ENCODE measurements at regions not wholly inside any gene's neighbourhood (a gene's known extent, or its start where the extent isn't known, plus 50 kb on each side); places are given as distances from the start of the nearest gene placed in this dataset.

GRCh38 chr17:31753011-31753410 lies 106.0 kb downstream of the COPRS start:
- H3K36me3 ChIP-seq, result no peaks in the 10 kb centered on the region
- TF ChIP-seq CTCF (IDR thresholded peaks at IDR 0.05), result no peak
- no peak overlapping the region for H3K4me3 ChIP-seq
- no peaks in the 10 kb centered on the region for H3K9me3 ChIP-seq
- H3K27me3 ChIP-seq, result no peaks in the 10 kb centered on the region
- DNase-seq (ENCODE audit: low spot score), result no peak
- no peaks in the 10 kb centered on the region for H3K4me1 ChIP-seq
- no peak overlapping the region for H3K27ac ChIP-seq

- TF ChIP-seq CTCF (IDR thresholded peaks at IDR 0.05), result no peak
- Histone ChIP-seq H3K4me3 (no peak overlapping the region), H3K36me3 (no peaks in the 10 kb centered on the region), H3K27ac (no peak overlapping the region), H3K27me3 (no peaks in the 10 kb centered on the region), H3K9me3 (no peaks in the 10 kb centered on the region), H3K4me1 (no peaks in the 10 kb centered on the region)
- DNase-seq (ENCODE audit: low spot score), result no peak
Observed at GRCh38 chr17:31752584-31752983, 106.5 kb downstream of the COPRS start.

- TF ChIP-seq CTCF (IDR thresholded peaks at IDR 0.05), result no peak
- no peak overlapping the region for H3K4me3 ChIP-seq
- DNase-seq (ENCODE audit: low spot score), result no peak
- H3K4me1 ChIP-seq, result peaks cover 0 to 7% of the 10 kb centered on the region in 2 donors
- no peaks in the 10 kb centered on the region for H3K36me3 ChIP-seq
- no peaks in the 10 kb centered on the region for H3K9me3 ChIP-seq
- no peaks in the 10 kb centered on the region for H3K27me3 ChIP-seq
- H3K27ac ChIP-seq, result no peak overlapping the region
Observed at GRCh38 chr17:31750578-31750977, 108.5 kb downstream of the COPRS start.

- Histone ChIP-seq H3K36me3 (no peaks in the 10 kb centered on the region), H3K27me3 (no peaks in the 10 kb centered on the region), H3K4me3 (no peak overlapping the region), H3K4me1 (peaks cover 0 to 20% of the 10 kb centered on the region in 2 donors), H3K9me3 (no peaks in the 10 kb centered on the region), H3K27ac (no peak overlapping the region)
- no peak for TF ChIP-seq CTCF (IDR thresholded peaks at IDR 0.05)
- DNase-seq (ENCODE audit: low spot score), result no peak
Observed at GRCh38 chr17:31748881-31749280, 110.2 kb downstream of the COPRS start.

- DNase-seq (ENCODE audit: low spot score), result no peak
- no peaks in the 10 kb centered on the region for H3K9me3 ChIP-seq
- no peak for TF ChIP-seq CTCF (IDR thresholded peaks at IDR 0.05)
- no peak overlapping the region for H3K27ac ChIP-seq
- H3K36me3 ChIP-seq, result no peaks in the 10 kb centered on the region
- peaks cover 0 to 30% of the 10 kb centered on the region in 2 donors for H3K4me1 ChIP-seq
- no peak overlapping the region for H3K4me3 ChIP-seq
- H3K27me3 ChIP-seq, result no peaks in the 10 kb centered on the region
Observed at GRCh38 chr17:31746884-31747495, 112.1 kb downstream of the COPRS start.

GRCh38 chr17:31745964-31746600 lies 113.0 kb downstream of the COPRS start:
- no peak for TF ChIP-seq CTCF (IDR thresholded peaks at IDR 0.05)
- H3K9me3 ChIP-seq, result no peaks in the 10 kb centered on the region
- H3K27me3 ChIP-seq, result no peaks in the 10 kb centered on the region
- peaks cover 0 to 31% of the 10 kb centered on the region in 2 donors for H3K4me1 ChIP-seq
- DNase-seq (ENCODE audit: low spot score), result no peak
- no peak overlapping the region for H3K4me3 ChIP-seq
- no peak overlapping the region for H3K27ac ChIP-seq
- no peaks in the 10 kb centered on the region for H3K36me3 ChIP-seq
